ENCODE measurements at regions not wholly inside any gene's neighbourhood (a gene's known extent, or its start where the extent isn't known, plus 50 kb on each side); places are given as distances from the start of the nearest gene placed in this dataset.
A peak's percentile ranks its signal among the peaks of the same experiment; 100 is the strongest.

GRCh38 chr9:16202221-16202620 lies 649.4 kb downstream of the CCDC171 start (continued):
- TF ChIP-seq REST (IDR thresholded peaks at IDR 0.05; ENCODE audit: low read depth, low read length), result no peak
- no peak for TF ChIP-seq IRF3 (IDR thresholded peaks at IDR 0.05; ENCODE audit: low read depth, low read length)
- no peak for TF ChIP-seq YY1 (IDR thresholded peaks at IDR 0.05; ENCODE audit: low read depth)
- TF ChIP-seq MXI1 (IDR thresholded peaks at IDR 0.05; ENCODE audit: low read depth, low read length), result no peak
- no peak for TF ChIP-seq NRF1 (IDR thresholded peaks at IDR 0.05; ENCODE audit: low read depth, low read length)
- no peak for TF ChIP-seq FOXJ3 (CRISPR knock-in tag; IDR thresholded peaks at IDR 0.05)
- no peak for TF ChIP-seq RAD21 (IDR thresholded peaks at IDR 0.05; ENCODE audit: low read length)
- no peak for TF ChIP-seq PBX3 (IDR thresholded peaks at IDR 0.05)

GRCh38 chr9:16202914-16203728 lies 650.3 kb downstream of the CCDC171 start:
- peak overlapping the region; percentile 59; the same call in 1 of the 2 replicates for H2AFZ ChIP-seq (ENCODE audit: low read depth)
- peak overlapping the region; percentile 65 for H3K4me2 ChIP-seq
- peak overlapping the region; percentile 31; the same call in 1 of the 2 replicates for H3K9ac ChIP-seq
- no peak for TF ChIP-seq EZH2phosphoT487 (IDR thresholded peaks at IDR 0.05; ENCODE audit: borderline replicate concordance, low read depth)
- TF ChIP-seq TEAD4 (IDR thresholded peaks at IDR 0.05; ENCODE audit: borderline replicate concordance, insufficient read depth), result peak; percentile 89
- TF ChIP-seq SIN3A (IDR thresholded peaks at IDR 0.05; ENCODE audit: borderline replicate concordance, low read depth, low read length), result peak; percentile 60; the same call in 1 of the 2 replicates
- no peak for TF ChIP-seq FOXM1 (IDR thresholded peaks at IDR 0.05; ENCODE audit: low read depth)
- TF ChIP-seq GABPA (IDR thresholded peaks at IDR 0.05; ENCODE audit: low read depth), result no peak
- TF ChIP-seq NRF1 (IDR thresholded peaks at IDR 0.05; ENCODE audit: low read depth, low read length), result no peak
- peak; percentile 45 to 94; a peak in 3 of 4 replicates for TF ChIP-seq EP300 (IDR thresholded peaks at IDR 0.05; ENCODE audit: borderline replicate concordance in 1 of 2, low read depth in 1 of 2, low read length in 1 of 2)
- TF ChIP-seq FOSL2 (IDR thresholded peaks at IDR 0.05; ENCODE audit: borderline replicate concordance, low read depth), result peak; percentile 93
- TF ChIP-seq POLR2AphosphoS5 (IDR thresholded peaks at IDR 0.05; ENCODE audit: low read depth, low read length), result peak; percentile 90
- peak; percentile 87 for TF ChIP-seq TCF12 (IDR thresholded peaks at IDR 0.05)
- 0 out of 2 replicates have a peak, but pooled peaks have one; percentile 34 for TF ChIP-seq MAX (IDR thresholded peaks at IDR 0.05; ENCODE audit: low read depth)
- TF ChIP-seq PBX3 (IDR thresholded peaks at IDR 0.05), result peak; percentile 96
- peak; percentile 73 for TF ChIP-seq NFIC (IDR thresholded peaks at IDR 0.05; ENCODE audit: borderline replicate concordance)
- peak; percentile 86 for TF ChIP-seq JUND (IDR thresholded peaks at IDR 0.05)
- peak; percentile 18; the same call in 1 of the 2 replicates for TF ChIP-seq TAF1 (IDR thresholded peaks at IDR 0.05; ENCODE audit: borderline replicate concordance, low read depth, low read length)
- TF ChIP-seq RXRA (IDR thresholded peaks at IDR 0.05; ENCODE audit: borderline replicate concordance, low read depth), result peak; percentile 99
- POLR2A ChIA-PET, result no interaction called here
- WGBS (ENCODE audit: low lambda C conversion rate), result 63% methylated on average over 17 of the region's 17 CpGs
- no peaks in the 10 kb centered on the region for H3K9me2 ChIP-seq
- no peaks in the 10 kb centered on the region for H4K20me1 ChIP-seq (ENCODE audit: insufficient read depth)
- CTCF ChIA-PET, result interaction anchor here (2.0 to 2.1 kb wide), 2 partner anchors 10 to 11 kb away, joined by 6 to 8 read pairs; no protein-coding TSS in a partner anchor
- peak overlapping the region; percentile 87 to 88 for H3K27ac ChIP-seq (ENCODE audit: low read depth in 2 of 2, low read length in 1 of 2)
- H3F3A ChIP-seq (replicated peaks; ENCODE audit: insufficient read depth), result peaks cover 14% of the 10 kb centered on the region
- H3K27me3 ChIP-seq (ENCODE audit: insufficient read depth), result no peaks in the 10 kb centered on the region
- no peaks in the 10 kb centered on the region for H3K79me2 ChIP-seq (ENCODE audit: insufficient read depth)
- DNase-seq, result no peak
- no peaks in the 10 kb centered on the region for H3K9me3 ChIP-seq
- H3K4me1 ChIP-seq (ENCODE audit: control insufficient read depth in 1 of 2, insufficient read depth in 2 of 2, low read depth in 1 of 2, low read length in 1 of 2), result peaks cover 8 to 28% of the 10 kb centered on the region in 2 experiments
- no peaks in the 10 kb centered on the region for H3K36me3 ChIP-seq (replicated peaks in 1 of 2; ENCODE audit: control insufficient read depth in 1 of 2, insufficient read depth in 2 of 2, low read length in 1 of 2)
- no peak overlapping the region for H3K4me3 ChIP-seq (ENCODE audit: low read depth in 2 of 2, low read length in 1 of 2)

Measured in SK-N-SH (cell line).